Right cardiac atrium (tissue), 5 donors: ENCODE measurements at regions not wholly inside any gene's neighbourhood (a gene's known extent, or its start where the extent isn't known, plus 50 kb on each side); places are given as distances from the start of the nearest gene placed in this dataset.

Source experiments
- ATAC-seq, 2 donors: fragments of 200-7000 bp; cut with Tn5 transposase; one replicate each; pipeline versions ENCODE4 v1.8.0 to v1.9.1; 2020; ENCODE audit warnings: moderate library complexity in 2 of 2, mild to moderate bottlenecking in 1 of 2
- DNase-seq, 3 donors: peaks; one replicate each; pipeline ENCODE4 v3.0.0-alpha.2; 2020
- H3K27ac ChIP-seq: one replicate; pipeline ENCODE4 v1.5.1; 2013; ENCODE audit warnings: mild to moderate bottlenecking, low read length, control low read depth, moderate library complexity
- H3K27me3 ChIP-seq: one replicate; pipeline ENCODE4 v1.6.1; 2013; ENCODE audit not compliant: control insufficient read depth, insufficient read depth
- H3K4me1 ChIP-seq: one replicate; pipeline ENCODE4 v1.6.1; 2013; ENCODE audit warnings: low read length; ENCODE audit not compliant: control insufficient read depth, insufficient read depth
- H3K4me3 ChIP-seq: one replicate; pipeline ENCODE4 v1.5.1; 2013; ENCODE audit warnings: low read length, control low read depth
- H3K9me3 ChIP-seq: one replicate; pipeline ENCODE4 v1.6.1; 2013; ENCODE audit warnings: low read length; ENCODE audit not compliant: control insufficient read depth
- WGBS: extraction: QIAGEN DNeasy Blood & Tissue Kit; methylation state at CpG from one replicate; pipeline ENCODE4 v1.1.7; 2013; 5-methylcytosine and 5-hydroxymethylcytosine counted together
- intact Hi-C, 4 donors: fragments of 100-400 bp; cut with DNase I; formaldehyde crosslinking; loops; one replicate each; pipeline versions ENCODE4 v1.11.0 to v1.14.0; 2022 to 2023
- donor health status: healthy with polysubstance abuse.
- donor health status: DM: no; HTN: yes; CAD: no.
- donor health status: DM: no; HTN: no; CAD: no.
- donor health status: DM: no; HTN: yes; CAD: no; lungs with severe emphysema.
- donor health status: DM: yes; HTN: yes; CAD: no.

DNA sequence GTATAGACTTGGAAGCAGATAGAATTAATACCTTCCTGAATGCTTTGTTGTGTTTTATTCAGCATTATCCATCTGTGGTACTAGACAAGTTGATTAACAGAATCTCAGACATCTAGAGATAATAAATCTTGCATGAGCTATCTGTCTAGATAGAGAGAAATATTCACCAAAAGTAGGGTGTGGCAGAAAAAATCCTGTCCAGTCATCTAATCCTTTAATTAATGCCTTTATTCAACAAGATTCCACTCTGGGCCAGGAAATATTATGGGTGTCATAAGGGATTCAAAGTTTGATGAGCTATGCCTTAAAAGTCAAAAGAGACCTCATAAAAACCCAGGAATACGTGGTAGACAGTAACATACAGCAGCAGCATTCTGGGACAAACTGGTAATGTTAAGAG, 601.2 kb downstream of the LMO4 start:
- WGBS, result 77% methylated on average over 1 of the region's 1 CpG
- DNase-seq, result no peak
- no peak for ATAC-seq
- H3K4me1 ChIP-seq, result no peaks in the 10 kb centered on the region
- no peak overlapping the region for H3K27ac ChIP-seq
- intact Hi-C loops, result no loop called here
- H3K27me3 ChIP-seq, result no peaks in the 10 kb centered on the region
- no peak overlapping the region for H3K4me3 ChIP-seq
- no peaks in the 10 kb centered on the region for H3K9me3 ChIP-seq

DNA sequence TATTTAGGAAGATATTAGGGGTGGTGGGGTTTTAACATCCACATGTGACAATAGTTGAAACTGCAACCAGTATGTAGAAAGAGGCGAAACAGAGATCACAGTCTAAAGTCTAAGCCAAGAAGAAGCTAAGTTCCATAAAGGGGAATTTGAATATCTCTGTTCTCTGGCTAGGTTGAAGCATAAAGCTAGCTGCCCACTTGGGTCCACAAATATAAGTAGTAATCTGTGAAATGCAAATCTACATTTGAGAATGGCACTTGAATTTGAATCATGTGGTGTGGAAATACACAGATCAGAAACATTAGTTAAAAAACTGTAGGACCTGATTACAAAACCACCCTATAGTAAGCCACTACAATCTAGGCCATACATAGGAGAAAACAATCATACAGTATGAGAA, 602.1 kb downstream of the LMO4 start:
- no peak for DNase-seq
- no peak for ATAC-seq
- H3K27me3 ChIP-seq, result no peaks in the 10 kb centered on the region
- H3K4me1 ChIP-seq, result no peaks in the 10 kb centered on the region
- no peak overlapping the region for H3K4me3 ChIP-seq
- H3K27ac ChIP-seq, result no peak overlapping the region
- no peaks in the 10 kb centered on the region for H3K9me3 ChIP-seq
- intact Hi-C loops, result no loop called here
- WGBS, result 93% methylated on average over 1 of the region's 1 CpG

DNA sequence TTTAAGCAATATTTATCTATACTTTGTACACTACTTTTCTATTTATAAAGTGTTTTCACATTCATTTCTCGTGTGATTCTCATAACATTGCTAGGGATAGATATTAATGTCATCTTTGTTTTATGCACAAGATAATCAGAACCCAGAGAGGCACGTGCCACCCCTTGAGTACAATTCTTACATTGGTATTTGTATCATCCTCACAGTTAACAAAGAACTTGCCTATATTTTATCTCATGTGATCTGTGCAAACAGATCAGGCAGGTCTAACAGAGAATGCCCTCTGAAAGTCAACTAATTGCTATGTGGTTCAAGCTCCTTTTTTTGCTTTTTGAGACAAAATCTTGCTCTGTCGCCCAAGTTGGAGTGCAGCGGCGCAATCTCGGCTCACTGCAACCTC, 604.5 kb downstream of the LMO4 start:
- Histone ChIP-seq H3K9me3 (no peaks in the 10 kb centered on the region), H3K4me1 (no peaks in the 10 kb centered on the region), H3K27ac (no peak overlapping the region), H3K27me3 (no peaks in the 10 kb centered on the region), H3K4me3 (no peak overlapping the region)
- ATAC-seq (no peak), DNase-seq (no peak)
- 85% methylated on average over 6 of the region's 6 CpGs for WGBS
- intact Hi-C loops, result no loop called here

DNA sequence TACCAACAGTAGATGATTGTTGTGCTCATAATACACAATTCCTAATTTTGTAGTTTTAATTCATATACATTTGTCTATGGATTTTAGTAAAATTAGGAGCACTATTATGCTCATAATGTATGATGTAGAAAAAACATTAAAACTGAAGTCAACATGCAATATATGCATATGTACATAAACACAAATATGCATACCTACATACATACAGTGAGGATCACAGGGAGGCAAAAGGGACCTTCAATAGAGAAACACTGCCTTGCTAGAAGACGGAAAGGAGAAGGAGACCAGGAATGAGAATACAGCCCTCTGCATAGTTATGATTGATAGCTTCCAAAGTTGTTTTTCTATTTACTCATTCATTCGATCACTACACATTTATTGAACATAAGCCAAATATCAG, 606.5 kb downstream of the LMO4 start:
- no peak for DNase-seq
- H3K4me1 ChIP-seq, result no peaks in the 10 kb centered on the region
- WGBS, result 90% methylated on average over 2 of the region's 2 CpGs
- H3K4me3 ChIP-seq, result no peak overlapping the region
- H3K27me3 ChIP-seq, result no peaks in the 10 kb centered on the region
- no peaks in the 10 kb centered on the region for H3K9me3 ChIP-seq
- ATAC-seq, result no peak
- intact Hi-C loops, result no loop called here
- no peak overlapping the region for H3K27ac ChIP-seq

DNA sequence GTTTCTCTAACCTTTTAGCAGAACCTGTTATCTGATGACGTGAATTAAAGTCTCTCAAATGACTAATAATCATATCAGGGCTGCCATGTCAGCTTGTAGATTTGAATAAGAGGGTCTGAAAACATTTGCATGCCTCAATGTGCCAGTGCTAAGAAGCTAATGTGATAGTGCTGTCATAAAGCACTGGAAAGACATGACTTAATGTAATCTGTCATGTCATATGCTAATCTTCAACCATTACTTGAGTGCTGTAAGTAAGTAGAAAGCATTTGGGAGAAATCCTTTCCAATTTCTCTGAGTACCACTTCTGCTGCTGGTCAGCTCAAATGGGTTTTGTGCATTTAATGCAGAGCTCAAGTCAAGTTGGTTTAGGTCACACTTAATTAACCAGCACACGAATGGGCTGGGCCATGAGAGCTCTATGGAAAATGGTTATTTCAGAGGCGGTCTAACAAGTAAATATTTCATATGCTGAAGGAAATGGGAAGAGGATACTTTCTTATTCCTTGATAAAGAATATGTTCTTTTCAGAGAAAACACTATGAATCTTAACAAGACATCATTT, 609.2 kb downstream of the LMO4 start:
- no peak for ATAC-seq
- no peak overlapping the region for H3K4me3 ChIP-seq
- H3K4me1 ChIP-seq, result no peaks in the 10 kb centered on the region
- H3K9me3 ChIP-seq, result no peaks in the 10 kb centered on the region
- no peak overlapping the region for H3K27ac ChIP-seq
- intact Hi-C loops, result no loop called here
- 77% methylated on average over 3 of the region's 3 CpGs for WGBS
- DNase-seq, result no peak
- H3K27me3 ChIP-seq, result no peaks in the 10 kb centered on the region

DNA sequence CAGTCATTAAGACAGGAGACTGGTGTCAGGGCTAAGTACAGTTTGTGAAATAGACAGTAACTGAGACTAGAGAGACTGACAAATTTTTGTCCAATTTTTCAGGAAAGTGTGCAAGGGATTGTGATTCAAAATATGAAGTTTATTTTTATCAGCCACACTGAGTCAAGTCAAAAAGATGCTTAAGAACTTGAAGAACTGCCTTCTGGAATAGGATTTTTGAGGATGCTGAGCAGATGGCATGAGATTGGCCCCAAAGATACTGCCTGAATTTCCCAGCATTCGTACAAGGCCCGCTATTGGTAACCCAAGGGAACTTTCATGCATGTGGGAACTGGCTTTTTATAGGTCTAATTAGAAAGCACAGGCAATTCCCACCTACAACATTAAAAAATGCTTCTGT, 610.0 kb downstream of the LMO4 start:
- DNase-seq, result no peak
- no peak overlapping the region for H3K27ac ChIP-seq
- no peak overlapping the region for H3K4me3 ChIP-seq
- H3K4me1 ChIP-seq, result no peaks in the 10 kb centered on the region
- H3K9me3 ChIP-seq, result no peaks in the 10 kb centered on the region
- 86% methylated on average over 2 of the region's 2 CpGs for WGBS
- ATAC-seq, result no peak
- no peaks in the 10 kb centered on the region for H3K27me3 ChIP-seq
- intact Hi-C loops, result no loop called here

DNA sequence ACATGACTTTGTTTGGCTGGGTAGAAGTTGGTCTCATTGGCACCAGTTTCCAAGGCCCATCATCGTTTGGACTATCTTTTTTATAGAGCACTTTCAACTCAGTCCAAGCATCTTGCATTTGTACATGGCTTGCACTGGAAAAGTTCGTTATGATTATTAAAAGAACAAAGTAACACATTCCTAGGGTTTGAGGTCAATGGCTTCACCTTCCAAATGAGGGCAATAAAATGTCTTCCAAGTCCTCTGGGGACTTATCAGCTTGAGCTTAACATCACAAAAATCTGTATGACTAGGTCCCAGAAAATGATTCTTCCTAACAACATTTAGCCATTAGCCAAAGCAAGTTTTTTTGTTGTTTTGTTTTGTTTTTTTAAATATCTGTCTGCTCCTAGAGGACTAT, 610.8 kb downstream of the LMO4 start:
- no peaks in the 10 kb centered on the region for H3K27me3 ChIP-seq
- H3K4me1 ChIP-seq, result no peaks in the 10 kb centered on the region
- intact Hi-C loops, result no loop called here
- DNase-seq (no peak), ATAC-seq (no peak)
- 29% methylated on average over 2 of the region's 2 CpGs for WGBS
- H3K4me3 ChIP-seq, result no peak overlapping the region
- no peaks in the 10 kb centered on the region for H3K9me3 ChIP-seq
- no peak overlapping the region for H3K27ac ChIP-seq

DNA sequence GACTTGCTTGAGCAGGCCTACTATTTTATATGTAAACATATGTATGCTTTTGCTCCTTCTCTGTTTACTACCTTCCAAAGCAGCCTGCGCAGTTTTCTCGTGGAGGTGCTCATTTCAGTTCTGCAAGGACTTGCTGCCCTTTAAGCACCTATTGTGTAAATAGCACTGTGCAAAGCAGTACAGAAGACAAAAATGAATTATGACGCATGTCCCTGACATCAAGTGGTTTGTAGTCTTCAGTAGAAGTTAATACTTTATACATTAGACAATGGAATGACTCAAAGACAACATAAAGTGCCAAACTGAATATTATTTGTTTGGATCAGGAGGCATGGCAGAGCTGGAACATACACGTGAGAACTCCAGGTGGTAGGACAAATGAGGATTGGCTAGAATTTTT, 611.7 kb downstream of the LMO4 start:
- no peaks in the 10 kb centered on the region for H3K9me3 ChIP-seq
- no peaks in the 10 kb centered on the region for H3K27me3 ChIP-seq
- ATAC-seq (no peak), DNase-seq (no peak)
- WGBS, result 93% methylated on average over 4 of the region's 4 CpGs
- intact Hi-C loops, result loop anchor here in 1 of 4 donors (10.0 kb wide), 1 partner anchor 796 kb away; no protein-coding TSS in a partner anchor
- no peaks in the 10 kb centered on the region for H3K4me1 ChIP-seq
- H3K27ac ChIP-seq, result no peak overlapping the region
- no peak overlapping the region for H3K4me3 ChIP-seq

DNA sequence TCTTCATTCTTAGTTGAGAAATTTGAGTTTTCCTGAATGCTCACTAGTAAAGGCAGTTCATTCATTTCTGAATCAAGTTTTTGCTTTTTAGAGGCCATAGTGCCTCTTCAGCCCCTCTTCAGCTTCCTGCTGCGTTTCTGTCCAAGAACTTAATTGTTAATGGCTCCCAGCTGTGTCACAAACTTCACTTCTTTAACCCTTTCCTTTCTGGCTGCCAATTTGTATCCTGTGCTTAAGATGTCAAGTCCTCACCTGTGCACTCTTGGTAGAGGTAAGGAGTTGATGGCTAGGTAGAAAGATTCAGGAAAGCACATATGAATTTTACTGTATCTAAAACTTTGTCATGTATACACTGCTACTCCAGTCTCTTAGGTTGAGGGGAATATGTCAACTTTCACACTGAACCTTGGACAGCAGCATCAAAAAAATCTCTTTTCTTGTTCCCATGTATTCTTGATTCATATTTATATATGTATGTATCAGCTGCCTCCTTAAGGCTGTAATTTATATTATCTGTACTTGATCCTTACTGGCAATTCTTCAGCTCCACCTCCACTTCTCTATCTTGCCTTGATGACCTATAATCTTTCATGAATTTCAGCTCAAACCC, 612.8 kb downstream of the LMO4 start:
- Histone ChIP-seq H3K9me3 (no peaks in the 10 kb centered on the region), H3K4me3 (no peak overlapping the region), H3K27me3 (no peaks in the 10 kb centered on the region), H3K4me1 (no peaks in the 10 kb centered on the region), H3K27ac (no peak overlapping the region)
- intact Hi-C loops, result loop anchor here in 1 of 4 donors (10.0 kb wide), 1 partner anchor 797 kb away; no protein-coding TSS in a partner anchor
- ATAC-seq (no peak), DNase-seq (no peak)
- 13% methylated on average over 1 of the region's 1 CpG for WGBS

DNA sequence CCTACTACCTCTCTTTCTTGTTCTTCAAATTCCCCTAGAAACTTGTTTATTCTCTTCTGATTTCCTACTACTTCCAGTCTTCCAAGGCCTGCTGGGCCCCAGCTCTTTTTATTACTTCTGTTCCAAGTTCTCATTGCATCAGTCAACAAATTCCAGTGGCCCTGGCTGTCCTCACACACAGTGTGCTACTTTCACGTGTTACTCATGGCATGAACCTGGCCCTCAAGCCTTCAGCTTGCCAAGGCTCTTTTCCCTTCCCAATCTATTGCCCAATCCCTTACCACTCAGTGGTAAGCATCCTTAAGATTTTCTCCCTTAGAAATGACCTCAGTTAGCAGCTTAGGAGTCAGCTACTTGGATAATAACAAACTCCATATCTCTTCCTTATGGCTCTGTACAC, 613.5 kb downstream of the LMO4 start:
- DNase-seq, result peak in 1 of 3 donors; percentile 49
- ATAC-seq, result peak in 1 of 2 donors; percentile 86
- H3K9me3 ChIP-seq, result no peaks in the 10 kb centered on the region
- WGBS, result 41% methylated on average over 1 of the region's 1 CpG
- H3K27me3 ChIP-seq, result no peaks in the 10 kb centered on the region
- intact Hi-C loops, result loop anchor here in 1 of 4 donors (10.0 kb wide), 1 partner anchor 797 kb away; no protein-coding TSS in a partner anchor
- no peak overlapping the region for H3K27ac ChIP-seq
- H3K4me1 ChIP-seq, result no peaks in the 10 kb centered on the region
- no peak overlapping the region for H3K4me3 ChIP-seq

DNA sequence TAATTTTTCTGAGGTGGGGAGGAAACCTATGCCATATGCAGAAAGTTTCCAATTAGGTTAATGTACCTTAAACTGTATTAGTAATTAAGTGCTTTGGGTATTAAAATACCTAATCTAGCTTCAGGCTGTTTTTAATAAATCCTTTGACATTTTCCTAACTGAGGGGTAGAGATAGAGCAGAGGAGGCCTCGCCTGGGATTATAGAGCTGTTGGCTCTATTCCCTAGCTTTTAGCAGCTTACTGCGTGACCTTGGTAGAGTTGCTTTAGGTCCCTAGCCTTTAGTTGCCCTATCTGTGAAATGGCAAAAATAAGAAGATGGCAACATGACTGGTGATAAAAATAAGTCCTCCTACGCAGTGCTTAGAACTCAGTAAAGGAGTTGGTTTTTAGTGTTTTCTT, 621.0 kb downstream of the LMO4 start:
- no peaks in the 10 kb centered on the region for H3K9me3 ChIP-seq
- ATAC-seq (no peak), DNase-seq (no peak)
- H3K4me3 ChIP-seq, result no peak overlapping the region
- intact Hi-C loops, result loop anchor here (5.0 to 10.0 kb wide), 6 partner anchors 622 to 817 kb away; partner anchors contain the start of gene LMO4 (in 4 of the 4)
- H3K4me1 ChIP-seq, result peaks cover 3% of the 10 kb centered on the region
- no peak overlapping the region for H3K27ac ChIP-seq
- no peaks in the 10 kb centered on the region for H3K27me3 ChIP-seq
- WGBS, result 62% methylated on average over 3 of the region's 3 CpGs
